Prostate gland (tissue), 2 donors: ENCODE measurements at regions not wholly inside any gene's neighbourhood (a gene's known extent, or its start where the extent isn't known, plus 50 kb on each side); places are given as distances from the start of the nearest gene placed in this dataset.

Experiments
- DNase-seq: peaks from one replicate; pipeline ENCODE4 v3.0.0-alpha.2; 2019; ENCODE audit warnings: low spot score
- H3K27ac ChIP-seq, 2 donors: fragments of 200-600 bp; sonication (generic); 2 replicates each; pipeline ENCODE4 v1.5.1; 2017 to 2019
- H3K27me3 ChIP-seq: fragments of 200-600 bp; sonication (generic); replicated peaks from 2 replicates; pipeline ENCODE4 v1.5.1; 2019; ENCODE audit not compliant: insufficient read depth
- H3K36me3 ChIP-seq, 2 donors: fragments of 200-600 bp; sonication (generic); 1 replicate in 1 of 2; 2 replicates in 1 of 2; pipeline versions ENCODE4 v1.5.1 to v1.8.1; 2017 to 2019
- H3K4me1 ChIP-seq: fragments of 200-600 bp; sonication (generic); replicated peaks from 2 replicates; pipeline ENCODE4 v1.5.1; 2019
- H3K4me3 ChIP-seq, 2 donors: fragments of 200-600 bp; sonication (generic); 2 replicates each; pipeline ENCODE4 v1.5.1; 2017 to 2019
- H3K9me3 ChIP-seq: fragments of 200-600 bp; sonication (generic); 2 replicates; pipeline ENCODE4 v1.5.1; 2017
- CTCF ChIP-seq, 4 experiments: fragments of 200-600 bp in 2 of 4; fragments of 450-650 bp in 2 of 4; sonication (generic) in 2 of 4; IDR thresholded peaks; 1 replicate in 3 of 4; 2 replicates in 1 of 4; pipeline ENCODE4 v1.5.1; 2016 to 2019; ENCODE audit warnings: antibody characterized with exemption in 4 of 4, mild to moderate bottlenecking in 2 of 4, moderate library complexity in 2 of 4
- POLR2A ChIP-seq: fragments of 450-650 bp; IDR thresholded peaks from one replicate; pipeline ENCODE4 v1.6.1; 2016; ENCODE audit warnings: antibody characterized with exemption, mild to moderate bottlenecking
- POLR2AphosphoS5 ChIP-seq: sonication (generic); formaldehyde crosslinking; IDR thresholded peaks from one replicate; pipeline ENCODE4 v1.6.1; 2017; ENCODE audit warnings: antibody characterized with exemption
- WGBS: methylation state at CpG from one replicate; pipeline ENCODE4 v1.1.5; 2018; 5-methylcytosine and 5-hydroxymethylcytosine counted together
- intact Hi-C: fragments of 100-400 bp; cut with DNase I; formaldehyde crosslinking; loops from one replicate; pipeline ENCODE4 v1.14.2; 2022

- Histone ChIP-seq H3K27me3 (no peaks in the 10 kb centered on the region), H3K4me3 (no peak overlapping the region), H3K36me3 (no peaks in the 10 kb centered on the region), H3K4me1 (no peaks in the 10 kb centered on the region), H3K27ac (no peak overlapping the region), H3K9me3 (no peaks in the 10 kb centered on the region)
- DNase-seq: no peak
- WGBS: 14% methylated on average over 11 of the region's 11 CpGs
- TF ChIP-seq POLR2A: no peak
- TF ChIP-seq CTCF (IDR thresholded peaks at IDR 0.05): no peak
- intact Hi-C loops: loop anchor here (5.0 kb wide), 2 partner anchors 311 to 326 kb away; no protein-coding TSS in a partner anchor
These were observed 158.4 kb downstream of the CHIC2 start for GRCh38 chr4:53905941-53906377.

GRCh38 chr4:53905276-53905940 lies 159.0 kb downstream of the CHIC2 start:
- no peaks in the 10 kb centered on the region for H3K9me3 ChIP-seq
- no peaks in the 10 kb centered on the region for H3K4me1 ChIP-seq
- H3K27me3 ChIP-seq: no peaks in the 10 kb centered on the region
- intact Hi-C loops: loop anchor here (5.0 kb wide), 2 partner anchors 312 to 327 kb away; no protein-coding TSS in a partner anchor
- no peak overlapping the region for H3K4me3 ChIP-seq
- no peak overlapping the region for H3K27ac ChIP-seq
- H3K36me3 ChIP-seq: no peaks in the 10 kb centered on the region
- TF ChIP-seq POLR2A (no peak), POLR2AphosphoS5 (no peak), CTCF (IDR thresholded peaks at IDR 0.05) (no peak)
- DNase-seq: no peak
- WGBS: 41% methylated on average over 7 of the region's 7 CpGs

GRCh38 chr4:53902786-53903185 lies 161.6 kb downstream of the CHIC2 start:
- WGBS: 96% methylated on average over 2 of the region's 2 CpGs
- H3K4me1 ChIP-seq: no peaks in the 10 kb centered on the region
- H3K27ac ChIP-seq: no peak overlapping the region
- intact Hi-C loops: no loop called here
- no peaks in the 10 kb centered on the region for H3K9me3 ChIP-seq
- TF ChIP-seq POLR2AphosphoS5 (no peak), POLR2A (no peak), CTCF (IDR thresholded peaks at IDR 0.05) (no peak)
- H3K27me3 ChIP-seq: no peaks in the 10 kb centered on the region
- DNase-seq: no peak
- no peak overlapping the region for H3K4me3 ChIP-seq
- no peaks in the 10 kb centered on the region for H3K36me3 ChIP-seq

- Histone ChIP-seq H3K4me3 (no peak overlapping the region), H3K36me3 (no peaks in the 10 kb centered on the region), H3K27me3 (no peaks in the 10 kb centered on the region), H3K27ac (no peak overlapping the region), H3K4me1 (no peaks in the 10 kb centered on the region), H3K9me3 (no peaks in the 10 kb centered on the region)
- intact Hi-C loops: no loop called here
- 75% methylated on average over 3 of the region's 3 CpGs for WGBS
- DNase-seq: no peak
- TF ChIP-seq POLR2AphosphoS5 (no peak), CTCF (IDR thresholded peaks at IDR 0.05) (no peak), POLR2A (no peak)
These were observed 164.1 kb downstream of the CHIC2 start for GRCh38 chr4:53900271-53900649.

- DNase-seq: no peak
- H3K27me3 ChIP-seq: no peaks in the 10 kb centered on the region
- TF ChIP-seq POLR2A (no peak), POLR2AphosphoS5 (no peak), CTCF (IDR thresholded peaks at IDR 0.05) (no peak)
- no peak overlapping the region for H3K4me3 ChIP-seq
- no peak overlapping the region for H3K27ac ChIP-seq
- WGBS: 46% methylated on average over 9 of the region's 9 CpGs
- H3K36me3 ChIP-seq: no peaks in the 10 kb centered on the region
- no peaks in the 10 kb centered on the region for H3K4me1 ChIP-seq
- no peaks in the 10 kb centered on the region for H3K9me3 ChIP-seq
- intact Hi-C loops: no loop called here
These were observed 164.7 kb downstream of the CHIC2 start for GRCh38 chr4:53899586-53900270.
